K562 (cell line): ENCODE measurements at regions not wholly inside any gene's neighbourhood (a gene's known extent, or its start where the extent isn't known, plus 50 kb on each side); places are given as distances from the start of the nearest gene placed in this dataset.

Source experiments
- ATAC-seq: fragments of 200-7000 bp; cut with Tn5 transposase; 3 replicates; pipeline ENCODE4 v1.9.1; 2020; ENCODE audit warnings: moderate library complexity
- BruUV-seq: library from RNA; stranded (reverse); fragments of 400-500 nt; replicated peaks from 2 replicates; lab custom pipeline; 2021; lab: Mats Ljungman, UMichigan
- CTCF ChIA-PET: fragments of 300-600 bp; formaldehyde crosslinking; extraction: SDS; loops from one replicate; lab custom pipeline; 2021; ENCODE audit warnings: low intra/inter-chr PET ratio; lab: Yijun Ruan, JAX
- POLR2A ChIA-PET: fragments of 300-600, 350-650 bp; sonication (Branson Sonifier 250); formaldehyde crosslinking; extraction: SDS; loops from one replicate; lab custom pipeline; 2021; ENCODE audit warnings: antibody characterized with exemption, inconsistent platforms; lab: Yijun Ruan, JAX
- DNase-seq, 4 experiments: peaks; one replicate each; pipeline versions ENCODE4 v3.0.0 to v3.0.0-alpha.2; 2011 to 2018; ENCODE audit warnings: low spot score in 3 of 4, mixed read lengths in 3 of 4; ENCODE audit errors: extremely low read depth in 1 of 4
- FAIRE-seq: peaks from 2 replicates; lab custom pipeline; 2011; peaks lifted over from hg19 to GRCh38; lab: Jason Lieb, UNC
- H2AFZ ChIP-seq: 2 replicates; pipeline ENCODE4 v1.6.0; 2011; ENCODE audit warnings: low read depth, low read length, control low read depth, inconsistent platforms
- H3K27ac ChIP-seq: fragments of 200-600 bp; 3 replicates; pipeline ENCODE4 v1.8.0; 2011; ENCODE audit warnings: low read depth, mild to moderate bottlenecking, control low read depth, inconsistent platforms, low read length, moderate library complexity, mixed read lengths; ENCODE audit errors: extremely low read depth
- H3K27me3 ChIP-seq, 2 experiments: fragments of 300-600 bp in 1 of 2; 2 replicates in 1 of 2; 3 replicates in 1 of 2; pipeline versions ENCODE4 v1.6.0 to v1.8.0; 2011; ENCODE audit warnings: inconsistent platforms in 2 of 2, low read length in 2 of 2, mild to moderate bottlenecking in 1 of 2, mixed read lengths in 1 of 2, moderate library complexity in 1 of 2; ENCODE audit not compliant: control insufficient read depth in 2 of 2, insufficient read depth in 2 of 2
- H3K36me3 ChIP-seq: fragments of 300-600 bp; 3 replicates; pipeline ENCODE4 v1.8.0; 2011; ENCODE audit warnings: mild to moderate bottlenecking, low read length, inconsistent platforms; ENCODE audit not compliant: control insufficient read depth, insufficient read depth
- H3K4me1 ChIP-seq, 2 experiments: fragments of 200-600 bp in 1 of 2; replicated peaks in 1 of 2; 2 replicates in 1 of 2; 3 replicates in 1 of 2; pipeline versions ENCODE4 v1.5.1 to v1.8.0; 2011; ENCODE audit warnings: inconsistent platforms in 2 of 2, low read length in 2 of 2, mild to moderate bottlenecking in 1 of 2, mixed read lengths in 1 of 2, moderate library complexity in 1 of 2; ENCODE audit not compliant: control insufficient read depth in 2 of 2, insufficient read depth in 2 of 2
- H3K4me2 ChIP-seq: 2 replicates; pipeline ENCODE4 v1.6.1; 2011; ENCODE audit warnings: low read length, control low read depth, inconsistent platforms, mixed read lengths; ENCODE audit not compliant: insufficient read depth
- H3K4me3 ChIP-seq: fragments of 200-600 bp; sonication (generic), shearing (Covaris generic); 2 replicates; pipeline ENCODE4 v1.5.1; 2016; ENCODE audit warnings: control low read depth, inconsistent platforms
- H3K79me2 ChIP-seq: fragments of 200-600 bp; 3 replicates; pipeline ENCODE4 v1.8.0; 2011; ENCODE audit warnings: low read length, inconsistent platforms; ENCODE audit not compliant: control insufficient read depth, insufficient read depth
- H3K9ac ChIP-seq, 2 experiments: 2 replicates each; pipeline versions ENCODE4 v1.6.0 to v1.6.1; 2011; ENCODE audit warnings: low read depth in 2 of 2, low read length in 2 of 2, control low read depth in 1 of 2, inconsistent platforms in 1 of 2, mild to moderate bottlenecking in 1 of 2, mixed read lengths in 1 of 2; ENCODE audit not compliant: insufficient read depth in 1 of 2
- H3K9me1 ChIP-seq: one replicate; pipeline ENCODE4 v1.6.0; 2011; ENCODE audit warnings: inconsistent platforms, mild to moderate bottlenecking, low read length, moderate library complexity; ENCODE audit not compliant: control insufficient read depth, insufficient read depth
- H3K9me3 ChIP-seq: replicated peaks from 2 replicates; pipeline ENCODE4 v1.5.1; 2011; ENCODE audit warnings: low read depth, low read length, inconsistent platforms; ENCODE audit not compliant: control insufficient read depth, insufficient read depth
- H4K20me1 ChIP-seq: replicated peaks from 2 replicates; pipeline ENCODE4 v1.6.1; 2011; ENCODE audit warnings: low read length, inconsistent platforms, mixed read lengths; ENCODE audit not compliant: control insufficient read depth, insufficient read depth
- BRD4 ChIP-seq: fragments of 200-600 bp; sonication (generic); IDR thresholded peaks from 2 replicates; pipeline ENCODE4 v1.6.1; 2017; ENCODE audit warnings: inconsistent platforms
- CBFA2T2 ChIP-seq: fragments of 450-650 bp; conservative IDR thresholded peaks from 2 replicates; pipeline ENCODE4 v1.6.1; 2017; ENCODE audit warnings: mild to moderate bottlenecking
- CXXC5 ChIP-seq: fragments of 250-450 bp; sonication (Bioruptor Pico); IDR thresholded peaks from 2 replicates; pipeline ENCODE4 v1.8.0; 2022; ENCODE audit warnings: inconsistent platforms, mild to moderate bottlenecking, moderate library complexity
- FOXK1 ChIP-seq: sonication (generic); formaldehyde crosslinking; IDR thresholded peaks from 2 replicates; pipeline ENCODE4 v1.8.0; 2022; ENCODE audit warnings: missing genetic modification reagents, mild to moderate bottlenecking, borderline replicate concordance
- HNRNPUL1 ChIP-seq: fragments of 200-400 bp; formaldehyde crosslinking; IDR thresholded peaks from 2 replicates; pipeline ENCODE4 v1.6.1; 2017; ENCODE audit warnings: low read length
- NFIX ChIP-seq: fragments of 250-450 bp; sonication (Bioruptor Pico); IDR thresholded peaks from 2 replicates; pipeline ENCODE4 v1.4.0; 2020; ENCODE audit warnings: low read depth, mild to moderate bottlenecking, moderate library complexity
- RBM14 ChIP-seq: fragments of 200-400 bp; formaldehyde crosslinking; IDR thresholded peaks from 2 replicates; pipeline ENCODE4 v1.6.1; 2018; ENCODE audit warnings: low read depth, mild to moderate bottlenecking, low read length, moderate library complexity, borderline replicate concordance; ENCODE audit not compliant: insufficient read depth
- SRSF3 ChIP-seq: fragments of 200-400 bp; formaldehyde crosslinking; IDR thresholded peaks from 2 replicates; pipeline ENCODE4 v1.6.1; 2016; ENCODE audit warnings: mild to moderate bottlenecking, low read length, moderate library complexity; ENCODE audit not compliant: insufficient read depth
- THAP7 ChIP-seq: fragments of 250-450 bp; sonication (Bioruptor Pico); IDR thresholded peaks from 2 replicates; pipeline ENCODE4 v1.5.0; 2021
- ZNF274 ChIP-seq: IDR thresholded peaks from 2 replicates; pipeline ENCODE4 v1.6.1; 2011; ENCODE audit warnings: low read depth, mild to moderate bottlenecking, low read length, moderate library complexity, borderline replicate concordance
- ZNF444 ChIP-seq: fragments of 250-450 bp; sonication (Bioruptor Pico); IDR thresholded peaks from 2 replicates; pipeline ENCODE4 v1.4.0; 2020; ENCODE audit warnings: mild to moderate bottlenecking, moderate library complexity
- ZNF740 ChIP-seq, 3 experiments: fragments of 200-800 bp in 1 of 3; sonication (Bioruptor generic) in 1 of 3; sonication (generic) in 1 of 3; formaldehyde crosslinking in 1 of 3; IDR thresholded peaks; 2 replicates each; pipeline versions ENCODE4 v1.6.1 to v1.8.0; 2016 to 2022; ENCODE audit warnings: mild to moderate bottlenecking in 2 of 3, missing compliant biosample characterization in 2 of 3, missing genetic modification characterization in 2 of 3, missing genetic modification reagents in 1 of 3
- WGBS: fragments of 100-300 bp; shearing (Covaris generic); methylation state at CpG from one replicate; pipeline ENCODE4 v1.1.6; 2016; ENCODE audit warnings: low coverage, mixed read lengths; ENCODE audit not compliant: insufficient coverage; ENCODE audit errors: missing lambda C conversion rate; 5-methylcytosine and 5-hydroxymethylcytosine counted together
- in situ Hi-C: fragments of 300-500 bp; cut with MboI; formaldehyde crosslinking; loops from 4 replicates; pipeline ENCODE4 v1.15.0; 2018; ENCODE audit warnings: inconsistent platforms, mixed read lengths
- intact Hi-C: fragments of 100-400 bp; cut with micrococcal nuclease; formaldehyde crosslinking; loops from 2 replicates; pipeline ENCODE4 v1.14.2; 2022

- POLR2A ChIA-PET = no interaction called here
- no peaks in the 10 kb centered on the region for H3K9me3 ChIP-seq
- no peak overlapping the region for H2AFZ ChIP-seq
- H3K27ac ChIP-seq = no peak overlapping the region
- BruUV-seq = no TSS peak
- in situ Hi-C loops = no loop called here
- no peak for FAIRE-seq
- CTCF ChIA-PET = no interaction called here
- H3K4me1 ChIP-seq = peaks cover 0 to 9% of the 10 kb centered on the region in 2 experiments; a peak in 3 of 5 replicates
- H3K4me2 ChIP-seq = no peak overlapping the region
- ATAC-seq = no peak
- 38% methylated on average over 3 of the region's 3 CpGs for WGBS
- intact Hi-C loops = no loop called here
- no peak for DNase-seq
- H3K4me3 ChIP-seq = no peak overlapping the region
- no peaks in the 10 kb centered on the region for H3K27me3 ChIP-seq
- H3K36me3 ChIP-seq = no peaks in the 10 kb centered on the region
- H3K9ac ChIP-seq = no peak overlapping the region
- H4K20me1 ChIP-seq = no peaks in the 10 kb centered on the region
- TF ChIP-seq ZNF274 = no peak
- no peak for TF ChIP-seq CBFA2T2
- no peak for TF ChIP-seq THAP7 (CRISPR knock-in tag)
- TF ChIP-seq SRSF3 = no peak
- TF ChIP-seq FOXK1 = no peak
- no peak for TF ChIP-seq RBM14
- no peak for TF ChIP-seq CXXC5 (CRISPR knock-in tag)
- no peak for TF ChIP-seq ZNF740 (CRISPR knock-in tag; IDR thresholded peaks at IDR 0.05)
- TF ChIP-seq ZNF740 (tag; IDR thresholded peaks at IDR 0.05) = no peak
- no peak for TF ChIP-seq ZNF444 (CRISPR knock-in tag)
- no peak for TF ChIP-seq NFIX (CRISPR knock-in tag)
- TF ChIP-seq BRD4 = no peak
- TF ChIP-seq HNRNPUL1 = no peak
- no peaks in the 10 kb centered on the region for H3K9me1 ChIP-seq
- no peaks in the 10 kb centered on the region for H3K79me2 ChIP-seq
Measured at GRCh38 chr1:99502400-99502799, 143.5 kb upstream of the PALMD start.
